PC-3 (cell line): ENCODE measurements at regions not wholly inside any gene's neighbourhood (a gene's known extent, or its start where the extent isn't known, plus 50 kb on each side); places are given as distances from the start of the nearest gene placed in this dataset.

ENCODE experiments used
- ATAC-seq: fragments of 200-7000 bp; cut with Tn5 transposase; 2 replicates; pipeline ENCODE4 v1.9.1; 2020; ENCODE audit warnings: mild to moderate bottlenecking, moderate library complexity
- BruUV-seq: library from RNA; stranded (reverse); fragments of 400-500 nt; replicated peaks from 2 replicates; lab custom pipeline; 2021; lab: Mats Ljungman, UMichigan
- CTCF ChIA-PET: fragments of 300-600 bp; sonication (Branson Sonifier 250); formaldehyde crosslinking; loops from one replicate; lab custom pipeline; 2022; ENCODE audit warnings: antibody characterized with exemption; lab: Charles Lee
- POLR2A ChIA-PET: fragments of 300-600 bp; sonication (Branson Sonifier 250); formaldehyde crosslinking; loops from one replicate; lab custom pipeline; 2022; ENCODE audit warnings: antibody characterized with exemption; ENCODE audit not compliant: unreplicated experiment; lab: Charles Lee
- DNase-seq: peaks from one replicate; pipeline ENCODE4 v3.0.0-alpha.2; 2015
- H2AFZ ChIP-seq: fragments of 300-600 bp; sonication (generic); 2 replicates; pipeline ENCODE4 v1.6.0; 2016; ENCODE audit warnings: antibody characterized with exemption, low read length
- H3F3A ChIP-seq: fragments of 300-600 bp; sonication (generic); one replicate; pipeline ENCODE4 v1.6.0; 2017; ENCODE audit warnings: antibody characterized with exemption, low read length, control low read depth, mild to moderate bottlenecking; ENCODE audit not compliant: unreplicated experiment
- H3K27ac ChIP-seq: fragments of 300-600 bp; sonication (generic); 2 replicates; pipeline ENCODE4 v1.5.1; 2016; ENCODE audit warnings: mild to moderate bottlenecking, low read length
- H3K27me3 ChIP-seq: fragments of 300-600 bp; sonication (generic); 2 replicates; pipeline ENCODE4 v1.6.1; 2016; ENCODE audit warnings: low read length, mixed read lengths
- H3K36me3 ChIP-seq: fragments of 300-600 bp; sonication (generic); 2 replicates; pipeline ENCODE4 v1.6.1; 2016; ENCODE audit warnings: low read depth, mixed run types, low read length, mixed read lengths
- H3K4me1 ChIP-seq: fragments of 300-600 bp; sonication (generic); 2 replicates; pipeline ENCODE4 v1.5.1; 2016; ENCODE audit warnings: low read length; ENCODE audit not compliant: insufficient read depth
- H3K4me2 ChIP-seq: fragments of 300-600 bp; sonication (generic); 2 replicates; pipeline ENCODE4 v1.6.0; 2016; ENCODE audit warnings: low read length
- H3K4me3 ChIP-seq: fragments of 300-600 bp; sonication (generic); 2 replicates; pipeline ENCODE4 v1.5.1; 2016; ENCODE audit warnings: mild to moderate bottlenecking, low read length, mixed read lengths
- H3K79me2 ChIP-seq: fragments of 300-600 bp; sonication (generic); 2 replicates; pipeline ENCODE4 v1.6.1; 2017; ENCODE audit warnings: low read length, mixed read lengths
- H3K9ac ChIP-seq: fragments of 300-600 bp; sonication (generic); 2 replicates; pipeline ENCODE4 v1.6.0; 2016; ENCODE audit warnings: mild to moderate bottlenecking, low read length
- H3K9me2 ChIP-seq: fragments of 300-600 bp; sonication (generic); replicated peaks from 2 replicates; pipeline ENCODE4 v1.6.1; 2016; ENCODE audit warnings: mixed run types, low read length, mixed read lengths
- H3K9me3 ChIP-seq: fragments of 300-600 bp; sonication (generic); 2 replicates; pipeline ENCODE4 v1.6.1; 2016; ENCODE audit warnings: low read length, mixed read lengths
- H4K20me1 ChIP-seq: fragments of 300-600 bp; sonication (generic); 2 replicates; pipeline ENCODE4 v1.6.1; 2016; ENCODE audit warnings: low read length, mixed read lengths
- CTCF ChIP-seq: fragments of 300-600 bp; sonication (generic); conservative IDR thresholded peaks from 2 replicates; pipeline ENCODE4 v1.5.1; 2017; ENCODE audit warnings: antibody characterized with exemption, low read depth, mild to moderate bottlenecking, low read length
- EZH2 ChIP-seq: fragments of 300-600 bp; sonication (generic); IDR thresholded peaks from one replicate; pipeline ENCODE4 v1.6.1; 2017; ENCODE audit warnings: antibody characterized with exemption, mild to moderate bottlenecking, low read length; ENCODE audit not compliant: unreplicated experiment
- EZH2phosphoT487 ChIP-seq: fragments of 300-600 bp; sonication (generic); IDR thresholded peaks from 2 replicates; pipeline ENCODE4 v1.6.1; 2018; ENCODE audit warnings: mild to moderate bottlenecking, antibody characterized with exemption, low read length, borderline replicate concordance
- intact Hi-C: fragments of 100-400 bp; cut with micrococcal nuclease; formaldehyde crosslinking; loops from 2 replicates; pipeline ENCODE4 v1.9.0; 2023

- Histone ChIP-seq H3K27ac (no peak overlapping the region), H3K36me3 (no peaks in the 10 kb centered on the region), H3K4me2 (no peak overlapping the region), H3K9ac (no peak overlapping the region), H3K79me2 (no peaks in the 10 kb centered on the region), H3K4me3 (no peak overlapping the region), H3K4me1 (no peaks in the 10 kb centered on the region), H3K9me3 (no peaks in the 10 kb centered on the region), H2AFZ (no peak overlapping the region), H4K20me1 (no peaks in the 10 kb centered on the region), H3K27me3 (peaks cover 62% of the 10 kb centered on the region), H3K9me2 (no peaks in the 10 kb centered on the region), H3F3A (no peaks in the 10 kb centered on the region)
- CTCF ChIA-PET = no interaction called here
- BruUV-seq = no TSS peak
- intact Hi-C loops = no loop called here
- POLR2A ChIA-PET = no interaction called here
- TF ChIP-seq CTCF (no peak), EZH2 (no peak), EZH2phosphoT487 (no peak)
- DNase-seq = no peak
- no peak for ATAC-seq
Observed at GRCh38 chr7:155360495-155361345, 63.0 kb downstream of the INSIG1 start.

GRCh38 chr7:155361346-155361680 is 63.6 kb downstream of the INSIG1 start:
- ChIA-PET POLR2A (no interaction called here), CTCF (no interaction called here)
- no TSS peak for BruUV-seq
- Histone ChIP-seq H3F3A (no peaks in the 10 kb centered on the region), H3K4me3 (no peak overlapping the region), H4K20me1 (no peaks in the 10 kb centered on the region), H3K9me2 (no peaks in the 10 kb centered on the region), H3K27ac (no peak overlapping the region), H3K9ac (no peak overlapping the region), H2AFZ (no peak overlapping the region), H3K79me2 (no peaks in the 10 kb centered on the region), H3K9me3 (no peaks in the 10 kb centered on the region), H3K36me3 (no peaks in the 10 kb centered on the region), H3K4me1 (no peaks in the 10 kb centered on the region), H3K27me3 (peaks cover 62% of the 10 kb centered on the region), H3K4me2 (no peak overlapping the region)
- TF ChIP-seq EZH2 (no peak), EZH2phosphoT487 (no peak), CTCF (no peak)
- DNase-seq = no peak
- intact Hi-C loops = no loop called here
- ATAC-seq = no peak

GRCh38 chr7:155361947-155362346 is 64.3 kb downstream of the INSIG1 start:
- Histone ChIP-seq H3K36me3 (no peaks in the 10 kb centered on the region), H3K9me2 (no peaks in the 10 kb centered on the region), H3F3A (no peaks in the 10 kb centered on the region), H3K9me3 (no peaks in the 10 kb centered on the region), H3K4me2 (no peak overlapping the region), H3K4me3 (no peak overlapping the region), H3K27ac (no peak overlapping the region), H2AFZ (no peak overlapping the region), H3K79me2 (no peaks in the 10 kb centered on the region), H4K20me1 (no peaks in the 10 kb centered on the region), H3K4me1 (no peaks in the 10 kb centered on the region), H3K9ac (no peak overlapping the region), H3K27me3 (peaks cover 62% of the 10 kb centered on the region)
- ATAC-seq (no peak), DNase-seq (no peak)
- TF ChIP-seq EZH2phosphoT487 = no peak
- TF ChIP-seq EZH2 = no peak
- no peak for TF ChIP-seq CTCF
- ChIA-PET CTCF (no interaction called here), POLR2A (no interaction called here)
- intact Hi-C loops = no loop called here
- BruUV-seq = no TSS peak
